SH-SY5Y (cell line): ENCODE measurements at regions not wholly inside any gene's neighbourhood (a gene's known extent, or its start where the extent isn't known, plus 50 kb on each side); places are given as distances from the start of the nearest gene placed in this dataset.

Experiments used
- GATA2 ChIP-seq: IDR thresholded peaks from 2 replicates; pipeline ENCODE4 v1.6.1; 2011; ENCODE audit warnings: mild to moderate bottlenecking, low read depth, low read length
- GATA3 ChIP-seq: IDR thresholded peaks from 2 replicates; pipeline ENCODE4 v1.6.1; 2011; ENCODE audit warnings: low read depth, mild to moderate bottlenecking, low read length, moderate library complexity

DNA sequence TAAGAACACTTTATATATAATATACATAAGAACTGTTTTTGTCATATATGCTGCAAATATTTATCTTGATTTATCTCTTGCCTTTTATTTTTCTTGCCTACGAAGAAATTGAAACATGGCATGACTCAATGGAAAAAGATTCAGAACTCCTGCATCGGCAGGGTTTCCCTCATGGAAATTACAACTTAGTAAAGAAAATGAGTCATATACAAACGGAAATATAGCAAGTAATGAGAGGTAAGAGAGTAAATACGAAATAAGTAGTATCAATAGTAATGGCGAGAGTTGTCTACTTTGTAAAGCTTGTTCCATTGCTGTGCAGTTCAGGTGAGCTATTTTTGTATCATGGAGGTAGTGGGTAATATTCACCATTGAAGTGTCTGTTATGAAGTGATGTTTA is 350.4 kb downstream of the DDX10 start:
- TF ChIP-seq GATA2 (no peak), GATA3 (no peak)
